NCI-H1930 (cell line): ENCODE measurements at regions not wholly inside any gene's neighbourhood (a gene's known extent, or its start where the extent isn't known, plus 50 kb on each side); places are given as distances from the start of the nearest gene placed in this dataset.

Experiments
- DNase-seq, 2 experiments: peaks; one replicate each; lab custom pipeline; 2025; lab: John Stamatoyannopoulos, UW

DNA sequence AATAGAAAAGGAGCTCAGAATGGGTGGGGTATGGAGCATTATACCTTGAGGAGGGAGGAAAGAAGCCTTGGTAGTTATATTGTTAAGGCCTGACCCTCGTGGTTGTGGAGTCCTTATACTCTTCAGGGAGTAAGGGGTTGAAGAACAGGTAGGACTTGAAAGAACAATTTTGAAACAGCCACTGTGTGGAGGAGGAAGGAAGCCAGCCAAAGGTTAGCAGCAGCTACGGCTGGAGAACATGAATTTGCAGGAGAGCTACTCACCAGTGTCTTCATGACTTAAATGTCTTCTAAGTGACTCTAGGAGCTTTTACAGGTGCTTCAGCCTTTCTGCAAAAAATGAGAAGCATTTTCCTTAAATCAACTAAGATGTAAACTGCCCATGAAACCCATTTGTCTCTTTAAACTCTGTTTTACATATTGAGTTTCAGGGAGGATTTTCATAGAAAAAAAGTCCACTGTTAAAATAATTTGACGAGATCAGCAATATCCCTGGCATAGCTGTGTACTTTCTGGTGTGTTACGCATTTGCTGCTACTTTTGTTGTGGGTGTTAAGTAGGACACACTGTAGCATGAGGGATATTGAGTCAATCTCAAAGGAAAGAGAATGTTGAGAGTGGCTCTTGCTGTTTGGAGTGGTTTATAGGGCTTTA lies 110.6 kb upstream of the ELL2 start:
- DNase-seq: no peak

DNA sequence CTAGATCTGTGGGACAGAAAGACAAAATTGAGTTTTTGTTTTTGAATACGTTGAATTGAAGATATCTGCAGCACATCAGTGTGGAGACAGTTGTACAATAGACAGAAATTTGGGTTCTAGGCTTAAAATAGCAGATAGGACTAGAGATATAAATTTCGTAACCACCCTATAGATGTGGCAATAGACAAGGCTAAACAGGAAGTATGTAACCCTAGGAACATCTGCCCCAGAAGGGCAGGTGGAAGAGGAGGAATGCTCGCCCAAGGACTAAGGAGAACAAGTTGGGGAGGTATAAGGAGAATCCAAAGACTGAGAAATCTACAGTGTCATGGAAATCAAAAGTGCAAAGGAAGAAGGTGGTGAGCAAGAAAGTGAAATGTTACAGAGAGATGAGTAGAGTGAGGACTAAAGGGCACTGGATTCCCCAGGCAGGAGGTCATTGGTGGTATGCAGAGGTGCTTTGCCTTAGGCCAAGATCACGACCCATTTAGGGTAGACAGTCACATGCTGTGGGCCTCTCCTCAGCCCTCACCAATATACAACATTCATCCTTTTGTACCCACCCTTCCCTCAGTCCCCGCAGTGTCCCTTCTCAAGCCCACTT lies 109.1 kb upstream of the ELL2 start:
- DNase-seq: no peak

DNA sequence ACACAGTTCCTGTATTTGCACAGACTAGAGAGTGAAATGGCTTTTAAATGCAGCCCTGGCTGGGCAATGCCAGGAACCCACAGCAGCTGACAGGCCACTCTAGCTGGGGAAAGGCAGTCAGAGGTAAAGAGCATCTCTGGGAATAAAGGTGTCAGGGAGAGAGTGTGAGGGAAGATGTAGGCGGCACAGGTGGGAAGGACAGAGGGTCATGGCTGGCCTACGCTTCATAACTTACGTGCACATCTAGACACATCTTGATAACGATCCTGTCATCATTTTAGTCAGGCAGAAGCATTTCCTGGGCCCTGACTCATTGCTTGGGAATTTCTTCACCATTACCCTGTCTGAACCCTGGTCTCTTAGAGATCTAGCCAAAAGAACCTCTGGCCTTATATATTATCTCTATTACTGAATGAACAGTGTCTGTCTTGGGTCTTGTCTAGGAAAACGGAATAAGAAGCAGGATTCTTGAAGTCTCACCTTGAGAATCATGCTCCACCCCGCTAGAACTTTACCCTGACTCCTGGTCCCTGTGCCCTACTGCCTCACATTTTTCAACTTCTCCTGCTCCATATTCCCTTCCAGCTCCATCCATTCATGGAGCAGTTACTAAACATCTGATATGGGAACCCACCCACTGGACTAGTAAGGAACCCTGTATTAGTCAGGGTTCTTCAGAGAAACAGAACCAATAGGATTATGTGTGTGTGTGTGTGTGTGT lies 106.4 kb upstream of the ELL2 start:
- no peak for DNase-seq

DNA sequence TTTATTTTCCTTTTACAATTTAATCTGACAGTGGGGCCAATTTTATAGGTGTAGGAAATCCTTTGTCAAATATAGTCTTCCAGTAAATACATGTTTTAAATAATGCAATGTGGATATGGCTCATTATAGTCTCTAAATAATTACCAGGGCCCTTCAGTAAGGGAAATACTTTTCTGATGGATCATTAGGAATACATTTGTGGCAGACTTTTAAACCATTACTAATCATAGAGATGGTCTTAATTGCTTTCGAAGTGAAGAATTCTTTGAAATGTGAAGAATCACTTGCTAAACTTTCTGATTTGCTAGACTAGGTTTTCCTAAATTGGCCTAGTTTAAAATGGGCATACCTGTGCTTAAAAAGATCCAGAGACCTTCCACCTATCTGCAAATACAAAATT lies 105.6 kb upstream of the ELL2 start:
- DNase-seq: no peak

DNA sequence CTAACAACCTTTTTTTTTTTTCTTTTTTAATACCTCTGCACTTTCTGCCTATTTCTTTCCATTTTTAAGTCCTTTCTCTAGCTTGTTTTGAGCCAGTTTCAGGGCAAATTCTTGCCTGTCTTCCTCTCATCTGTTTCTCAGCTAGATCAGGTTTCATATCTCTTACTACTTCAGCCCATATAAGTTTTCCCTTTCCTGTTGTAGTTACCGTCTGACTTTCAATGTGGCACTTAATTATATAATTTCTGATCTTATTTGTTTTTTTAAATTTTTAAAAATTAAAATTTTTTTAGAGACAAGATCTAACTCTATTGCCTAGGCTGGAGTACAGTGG lies 104.7 kb upstream of the ELL2 start:
- DNase-seq: no peak

DNA sequence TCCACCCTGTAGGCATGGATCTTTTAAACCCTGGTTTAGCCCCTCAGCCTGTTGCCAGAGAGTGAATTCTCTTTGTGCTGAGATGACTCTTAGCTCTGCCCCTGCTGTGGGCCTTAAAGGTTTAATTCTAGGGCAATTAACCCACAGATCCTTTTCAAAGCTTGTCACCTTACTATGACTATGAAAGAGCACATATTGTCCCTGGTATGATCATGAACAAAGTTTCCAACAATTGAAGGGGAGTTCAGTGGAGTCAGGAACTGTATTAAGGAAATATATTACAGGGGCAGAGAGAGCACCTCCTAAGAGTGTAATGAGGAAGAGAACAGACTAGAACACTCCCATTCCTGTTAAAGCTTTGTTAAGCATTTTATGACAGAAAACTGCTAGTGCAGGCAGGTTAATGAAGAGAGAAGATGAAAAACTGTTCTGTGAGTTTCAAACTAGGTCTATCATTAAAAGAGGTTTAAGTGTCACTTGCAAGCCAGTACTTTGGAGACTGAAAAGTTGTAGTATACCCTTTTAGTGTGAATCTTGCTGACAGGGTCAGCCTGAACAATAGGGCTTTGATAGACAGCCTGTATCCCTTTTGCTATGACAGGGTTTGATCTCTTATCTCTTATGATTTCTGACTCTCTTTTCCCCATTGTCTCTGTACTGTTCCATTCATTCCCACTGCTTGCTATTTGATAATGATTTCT lies 104.2 kb upstream of the ELL2 start:
- DNase-seq: no peak

DNA sequence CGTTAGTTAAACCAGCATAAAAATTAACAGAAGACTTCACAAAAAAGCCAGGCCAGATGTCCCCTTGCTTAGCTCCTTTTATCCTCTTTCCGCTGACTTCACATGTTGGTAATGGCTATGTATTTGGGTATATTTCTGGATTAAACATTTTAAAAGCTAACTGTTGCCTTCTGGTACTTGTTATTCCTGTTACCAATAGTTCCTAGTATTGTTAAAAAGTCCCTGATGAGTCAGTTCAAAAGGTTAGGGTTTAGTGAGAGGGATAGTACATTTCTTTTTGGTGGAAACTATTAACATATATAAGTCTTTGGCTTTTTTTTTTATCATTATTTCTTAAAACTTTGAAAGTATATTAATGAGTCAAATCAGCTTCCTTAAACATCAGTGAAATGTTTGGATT lies 103.2 kb upstream of the ELL2 start:
- no peak for DNase-seq

DNA sequence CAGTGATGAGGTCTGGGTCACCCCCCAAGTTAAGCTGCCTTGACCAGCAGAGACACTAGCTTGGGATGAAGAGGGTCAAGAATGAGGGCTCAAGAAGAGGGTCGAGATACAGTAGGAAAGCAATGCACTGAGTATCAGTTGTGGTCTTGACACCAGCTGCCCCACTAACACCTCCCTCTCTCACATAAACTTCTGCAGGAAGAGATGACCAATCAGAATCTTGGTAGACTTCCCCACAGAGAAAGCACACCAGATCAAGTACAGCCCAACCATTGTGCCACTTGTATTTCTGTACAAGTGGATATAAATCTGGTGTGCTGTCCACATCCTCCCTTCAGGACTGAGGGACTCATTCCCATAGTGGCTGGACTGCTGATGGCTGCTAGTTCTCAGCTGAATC lies 101.2 kb upstream of the ELL2 start:
- DNase-seq: no peak

DNA sequence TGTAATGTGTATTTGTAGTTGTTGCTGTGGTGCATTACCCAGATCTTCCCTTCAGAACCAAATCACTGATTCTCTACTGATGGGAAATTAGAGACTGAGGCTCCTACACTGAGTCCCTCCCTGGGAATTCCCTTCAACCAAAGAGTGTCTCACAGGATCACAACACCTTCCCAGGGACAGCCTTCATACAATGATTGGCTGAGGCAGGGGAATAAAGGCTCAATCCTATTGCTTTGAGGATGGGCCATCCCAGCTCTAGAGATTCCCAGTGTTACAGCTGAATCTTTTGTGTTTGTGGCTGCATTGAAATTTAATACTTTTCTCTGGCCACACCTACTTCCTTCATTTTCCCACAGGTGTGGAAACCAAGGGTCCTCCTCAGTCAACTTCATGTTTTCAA lies 96.4 kb upstream of the ELL2 start:
- DNase-seq: no peak

DNA sequence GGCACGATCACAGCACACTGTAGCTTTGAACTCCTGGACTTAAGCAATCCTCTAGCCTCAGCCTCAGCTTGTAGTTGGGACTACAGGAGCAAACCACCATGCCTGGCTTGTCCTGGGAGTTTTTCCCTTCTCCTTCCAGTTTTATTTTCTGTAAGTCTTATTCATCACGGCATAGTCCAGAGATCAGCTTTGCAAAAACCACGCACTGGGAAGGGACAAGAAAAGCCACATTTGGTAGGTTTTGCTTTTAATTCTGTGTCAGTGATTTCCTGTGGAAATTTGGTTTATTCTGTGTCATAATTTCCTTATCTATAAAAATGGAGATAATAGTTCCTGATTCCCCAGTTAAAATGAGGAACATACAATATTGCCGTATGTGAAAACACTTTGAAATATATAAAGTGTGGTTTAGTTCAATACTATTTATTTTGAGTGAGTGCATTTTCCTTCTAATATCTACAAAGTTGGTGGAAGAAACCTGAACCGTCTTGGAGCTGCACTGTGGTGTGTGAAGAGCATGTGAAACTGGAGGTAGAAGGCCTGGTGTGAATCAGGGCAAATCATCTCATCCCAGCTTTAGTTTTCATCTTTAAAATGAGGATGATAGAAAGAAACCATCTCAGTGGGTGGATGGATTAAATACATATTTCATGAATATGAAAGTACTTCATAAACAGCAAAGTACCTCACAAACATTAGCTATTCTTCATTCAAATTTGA lies 92.8 kb upstream of the ELL2 start:
- DNase-seq: no peak

DNA sequence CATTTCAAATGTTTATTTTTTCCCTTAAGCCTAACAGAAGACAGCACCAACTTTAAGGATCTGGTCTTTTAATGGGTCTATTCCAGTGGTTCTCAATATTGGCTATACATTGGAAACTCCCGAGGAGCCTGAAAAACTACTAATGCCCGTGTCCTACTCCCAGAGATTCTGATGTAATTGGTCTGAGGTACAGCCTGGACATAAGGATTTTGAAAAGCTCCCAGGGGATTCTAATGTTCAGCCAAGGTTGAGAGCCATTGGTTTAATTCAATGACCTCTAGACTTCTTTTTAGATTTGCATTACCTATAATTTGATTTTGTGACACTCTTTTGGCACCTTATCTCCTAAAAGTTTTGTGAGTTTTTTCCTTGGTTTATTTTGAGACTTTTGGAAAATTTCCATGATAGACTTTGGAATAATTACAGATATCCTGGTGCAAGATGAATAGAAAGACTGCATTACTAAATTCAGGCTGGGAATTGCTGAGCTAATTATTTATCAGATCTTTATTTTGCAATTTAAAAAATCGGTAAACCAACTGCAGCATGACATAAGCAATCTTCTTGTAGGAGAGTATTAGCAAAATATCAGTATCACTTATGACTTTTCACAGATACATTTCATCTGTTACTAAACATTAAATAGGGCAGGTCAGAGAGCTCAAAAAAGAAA lies 91.5 kb upstream of the ELL2 start:
- DNase-seq: no peak

DNA sequence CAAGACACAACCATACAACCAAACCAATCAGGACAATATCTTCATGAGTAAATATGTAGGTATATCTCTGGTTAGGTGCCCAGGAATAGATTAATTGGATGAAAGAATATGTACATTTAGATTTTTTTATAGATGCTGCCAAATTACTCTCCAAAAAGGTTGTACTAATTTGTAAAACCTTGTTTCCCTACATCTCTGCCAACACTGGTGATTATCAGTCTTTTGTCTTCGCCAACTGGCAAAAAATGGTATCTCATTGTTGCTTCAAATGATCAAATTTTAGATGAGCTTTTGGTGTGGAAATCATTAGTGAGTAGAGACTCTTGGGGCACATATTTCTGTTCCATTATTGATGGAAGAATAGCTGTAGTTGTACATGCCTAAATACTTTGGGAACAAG lies 90.7 kb upstream of the ELL2 start:
- DNase-seq: no peak

DNA sequence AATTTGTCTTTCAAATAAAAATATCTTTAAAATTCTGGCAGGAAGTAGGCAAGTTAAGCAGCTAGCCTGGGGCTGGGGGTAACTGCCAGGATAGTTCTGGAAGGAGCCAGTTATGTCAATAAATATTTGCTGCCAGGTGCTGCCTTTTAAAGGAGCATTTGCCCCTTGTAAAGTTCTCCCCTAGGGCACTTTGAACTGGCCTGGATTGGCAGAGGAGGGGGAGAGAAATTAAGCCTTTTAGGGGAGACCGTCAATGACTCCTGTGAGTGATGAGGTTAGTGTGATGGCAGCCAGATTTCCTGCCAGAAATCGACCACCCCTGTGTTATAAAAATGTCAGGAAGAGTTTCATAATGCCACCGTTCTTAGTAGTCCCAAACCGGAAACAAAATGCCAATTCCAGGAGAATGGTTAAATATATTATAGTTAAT lies 89.8 kb upstream of the ELL2 start:
- no peak for DNase-seq

DNA sequence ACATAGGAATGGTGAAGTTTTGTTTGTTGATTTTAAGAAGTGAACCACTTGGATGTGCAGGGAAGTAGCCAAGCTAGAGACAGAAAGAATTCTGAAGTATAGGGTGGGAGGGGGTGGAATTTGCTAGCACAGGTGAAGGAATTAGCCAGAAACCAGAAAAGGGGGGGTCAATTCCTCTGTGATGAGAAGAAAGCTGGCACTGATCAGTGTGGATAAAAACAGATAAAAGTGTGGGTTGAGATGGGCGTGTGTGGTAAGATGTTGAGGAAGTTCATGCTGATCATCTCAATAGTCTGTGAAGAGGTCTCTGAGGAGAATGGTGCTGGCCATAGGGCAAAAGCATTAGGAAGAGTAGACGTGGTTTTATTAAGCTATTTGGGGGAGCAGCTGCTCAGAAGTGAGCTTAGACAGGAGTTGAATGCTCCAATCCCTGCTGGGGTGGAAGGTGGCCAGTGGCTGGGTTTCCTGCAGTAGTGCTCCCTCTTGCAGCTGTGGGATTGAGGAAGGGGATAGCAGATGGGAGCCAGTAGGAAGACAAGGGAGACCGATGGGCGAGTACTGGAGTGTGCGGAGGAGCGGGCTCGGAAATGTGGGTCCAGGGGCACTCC lies 88.7 kb upstream of the ELL2 start:
- DNase-seq: no peak

DNA sequence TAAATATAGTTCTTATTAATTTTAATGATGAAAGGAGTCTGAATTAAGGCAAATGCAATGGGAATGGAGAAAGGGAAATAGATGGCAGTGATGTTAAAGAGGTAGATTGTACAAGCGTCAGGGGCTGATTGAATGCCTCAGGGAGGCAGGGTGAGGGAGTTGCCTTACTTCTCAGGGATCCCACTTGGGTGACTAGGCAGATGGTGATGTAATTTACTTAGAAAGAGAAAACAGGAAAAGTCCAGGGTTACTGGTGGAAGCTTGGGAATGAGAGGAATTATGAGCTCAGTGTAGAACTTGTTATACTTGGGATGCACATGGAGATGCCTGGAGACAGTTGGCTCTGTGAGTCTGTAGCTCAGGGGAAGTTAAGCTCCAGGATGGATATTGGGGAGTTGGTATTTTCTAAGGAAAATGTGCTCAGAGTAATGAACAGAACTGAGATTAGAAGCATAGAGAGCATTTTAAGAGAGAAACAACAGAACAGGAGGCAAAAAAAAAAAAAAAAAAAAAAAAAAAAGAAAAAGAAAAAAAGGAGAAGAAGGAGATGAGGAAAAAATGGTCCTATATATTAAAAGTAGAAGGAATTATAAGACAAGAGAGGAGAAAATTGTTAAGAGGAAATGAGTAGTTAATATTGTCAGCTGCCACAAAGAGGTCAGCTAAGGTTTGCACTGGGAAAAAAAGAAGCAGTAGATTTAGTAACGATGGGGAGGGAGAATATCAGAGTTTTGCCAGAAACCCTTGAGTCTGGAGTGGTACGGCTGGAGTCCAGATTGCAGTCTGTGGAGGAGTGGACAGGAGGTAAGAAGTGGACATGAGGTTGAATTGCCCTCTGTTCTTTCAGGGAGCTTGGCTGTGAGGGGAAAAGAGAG lies 88.0 kb upstream of the ELL2 start:
- no peak for DNase-seq

DNA sequence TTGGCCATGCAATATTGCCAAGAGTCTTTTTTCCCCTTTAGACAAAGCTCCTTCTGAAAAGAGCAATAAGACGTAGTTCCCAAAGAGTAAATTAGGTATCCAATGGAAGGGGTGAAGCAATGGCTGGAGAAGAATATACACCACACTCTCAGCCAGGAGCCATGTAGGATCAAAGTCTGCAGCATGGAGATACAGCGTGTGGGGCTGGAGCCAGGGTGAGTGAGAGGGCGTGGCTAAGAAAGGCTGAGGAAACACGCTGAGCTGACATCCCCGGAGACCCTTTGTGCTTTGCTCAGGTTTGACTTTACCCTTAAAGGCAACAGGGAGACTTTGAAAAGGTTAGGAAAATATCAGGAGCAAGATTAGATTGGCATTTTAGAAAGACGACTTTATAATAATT lies 87.1 kb upstream of the ELL2 start:
- no peak for DNase-seq

DNA sequence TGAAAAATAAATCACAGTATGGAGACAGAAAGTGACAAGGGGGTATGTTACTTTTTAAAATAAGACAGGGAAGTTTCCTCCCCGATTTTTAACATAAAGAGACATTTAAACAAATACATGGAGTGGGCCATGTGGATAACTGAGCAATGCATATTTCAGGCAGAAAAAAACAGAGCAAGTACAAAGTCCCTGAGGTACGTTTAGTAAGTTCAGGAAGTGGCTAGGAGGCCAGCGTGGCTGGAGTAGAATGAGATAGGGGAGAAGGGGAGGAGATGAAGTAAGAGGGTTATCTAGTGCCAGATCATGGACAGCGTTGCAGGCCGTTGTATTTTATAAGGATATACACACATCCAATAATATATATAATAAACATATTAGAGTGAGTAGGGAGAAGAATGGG lies 84.2 kb upstream of the ELL2 start:
- DNase-seq: no peak

DNA sequence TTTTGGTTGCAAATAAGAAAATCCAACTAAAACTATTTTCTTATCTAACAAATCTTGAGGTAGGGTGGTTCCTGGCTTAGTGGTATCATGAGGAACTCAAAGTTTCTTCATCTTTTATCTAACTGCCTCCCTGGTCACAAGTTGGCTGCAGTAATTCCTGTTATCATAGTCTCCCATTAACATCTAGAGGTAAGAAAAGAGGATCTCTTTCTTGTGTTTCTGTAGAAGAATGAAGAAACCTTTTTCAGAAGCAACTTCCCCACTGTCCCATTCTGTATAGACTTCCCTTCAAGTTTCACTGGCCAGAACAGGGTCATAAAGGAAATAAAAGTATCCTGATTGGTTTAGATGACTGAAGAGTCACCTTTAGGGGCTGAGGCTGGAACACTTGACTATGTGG lies 81.8 kb upstream of the ELL2 start:
- DNase-seq: no peak

DNA sequence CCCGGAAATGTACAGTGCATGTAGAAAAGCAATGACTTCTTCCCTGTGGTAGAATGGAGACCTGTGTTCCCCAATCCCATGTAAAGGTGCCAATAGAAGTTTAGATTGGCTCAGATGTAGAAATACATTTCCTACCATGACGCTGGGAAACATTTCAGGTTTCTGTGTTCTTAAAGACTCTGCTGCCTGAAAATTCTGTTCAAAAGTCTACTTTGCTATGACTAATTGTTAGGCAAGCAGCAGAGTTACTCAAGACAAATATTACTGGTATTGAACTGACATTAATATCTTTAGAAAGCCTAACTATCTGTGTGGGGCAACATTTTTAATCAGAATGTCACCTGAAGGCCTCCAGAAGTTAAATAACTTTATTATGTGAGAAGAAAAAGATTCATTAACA lies 75.5 kb upstream of the ELL2 start:
- DNase-seq: no peak

DNA sequence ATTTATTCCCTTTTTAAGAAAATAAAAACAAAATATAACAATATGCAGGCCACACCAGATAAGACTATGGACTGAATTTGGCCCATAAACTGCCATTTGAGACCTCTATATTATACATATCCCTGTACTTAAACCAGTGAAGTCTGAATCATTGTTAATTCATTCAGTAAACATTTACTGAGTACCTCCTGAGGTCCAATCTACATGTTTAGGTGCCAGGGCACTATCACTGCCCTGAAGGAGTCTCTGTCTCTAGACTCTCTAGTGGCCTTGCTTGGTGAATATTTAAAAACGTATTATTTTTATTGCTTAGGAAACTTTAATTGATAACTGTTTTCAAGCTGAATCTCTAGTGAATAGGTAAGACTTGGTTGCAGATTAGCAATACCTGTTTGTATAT lies 74.7 kb upstream of the ELL2 start:
- DNase-seq: no peak

DNA sequence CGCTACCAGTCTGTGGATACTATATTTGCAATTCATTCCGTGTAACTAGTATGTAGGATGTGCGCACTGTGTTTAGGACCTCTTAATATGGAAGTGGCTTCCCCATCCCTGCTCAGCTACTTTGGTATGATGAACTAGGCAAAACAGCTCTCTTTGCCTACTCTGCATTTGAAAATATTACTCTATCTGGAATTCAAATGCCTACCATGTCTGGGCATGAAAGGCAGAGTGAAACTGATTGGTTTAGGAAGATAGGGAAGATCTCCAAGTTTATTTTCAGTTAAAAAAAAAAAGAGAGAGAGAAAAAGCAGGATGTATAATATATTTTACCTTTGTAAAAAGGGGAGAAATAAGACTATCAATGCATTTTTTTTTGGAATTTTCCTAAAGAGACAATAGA lies 74.1 kb upstream of the ELL2 start:
- DNase-seq: no peak
